ENCODE measurements at regions not wholly inside any gene's neighbourhood (a gene's known extent, or its start where the extent isn't known, plus 50 kb on each side); places are given as distances from the start of the nearest gene placed in this dataset.

- H2BK5ac ChIP-seq (ENCODE audit: insufficient read length, low read length) = no peak overlapping the region
- H4K5ac ChIP-seq (ENCODE audit: insufficient read length, low read depth, low read length) = no peak overlapping the region
- no peak for TF ChIP-seq CTCF (conservative IDR thresholded peaks at IDR 0.05)
- H3K23me2 ChIP-seq (ENCODE audit: insufficient read length, low read depth, low read length, poor library complexity, severe bottlenecking) = no peaks in the 10 kb centered on the region
- no peak overlapping the region for H3K9ac ChIP-seq (ENCODE audit: extremely low read depth, insufficient read length, low read length)
- no peaks in the 10 kb centered on the region for H3K9me3 Mint-ChIP-seq
- WGBS (ENCODE audit: extremely low coverage, insufficient read length, low lambda C conversion rate) = no CpG with 5 or more reads among the region's 2 CpGs
- H4K91ac ChIP-seq (ENCODE audit: insufficient read length, low read depth, low read length) = no peak overlapping the region
- H3K27me3 Mint-ChIP-seq (ENCODE audit: low read depth) = no peaks in the 10 kb centered on the region
- peaks cover 0 to 6% of the 10 kb centered on the region in 2 experiments; a peak in 2 of 4 replicates for H3K4me1 Mint-ChIP-seq
- H3K27ac ChIP-seq (ENCODE audit: insufficient read length, low read depth, low read length) = no peak overlapping the region
- H2BK120ac ChIP-seq (ENCODE audit: low read depth, low read length, poor library complexity, severe bottlenecking) = no peak overlapping the region
- H2AK5ac ChIP-seq (ENCODE audit: insufficient read length, low read length) = no peak overlapping the region
- no peak overlapping the region for H3K4me2 ChIP-seq (ENCODE audit: insufficient read depth, insufficient read length, low read length)
- H3K56ac ChIP-seq (ENCODE audit: insufficient read length, low read depth, low read length) = no peak overlapping the region
- no peak overlapping the region for H3K23ac ChIP-seq (ENCODE audit: insufficient read length, low read depth, low read length)
- H2AFZ ChIP-seq (ENCODE audit: low read length) = no peak overlapping the region
- H4K20me1 ChIP-seq (ENCODE audit: control insufficient read depth, insufficient read depth, insufficient read length) = no peaks in the 10 kb centered on the region
- no peaks in the 10 kb centered on the region for H3K9me3 ChIP-seq (ENCODE audit: control insufficient read depth, low read depth, low read length)
- no peaks in the 10 kb centered on the region for H3K79me1 ChIP-seq (ENCODE audit: insufficient read depth, low read depth, low read length, poor library complexity, severe bottlenecking)
- no peak overlapping the region for H2BK12ac ChIP-seq (ENCODE audit: insufficient read length, low read depth, low read length)
- no peak overlapping the region for H2BK20ac ChIP-seq (ENCODE audit: low read depth, low read length, poor library complexity, severe bottlenecking)
- H3K4me1 ChIP-seq (ENCODE audit: insufficient read depth, low read length) = no peaks in the 10 kb centered on the region
- no peak overlapping the region for H3K18ac ChIP-seq (ENCODE audit: insufficient read length, low read depth, low read length)
- no peaks in the 10 kb centered on the region for H3K27me3 ChIP-seq (ENCODE audit: insufficient read depth, low read length)
- H3T11ph ChIP-seq (ENCODE audit: low read length) = no peak overlapping the region
- H3K36me3 Mint-ChIP-seq (ENCODE audit: insufficient read depth in 1 of 3, low read depth in 3 of 3) = no peaks in the 10 kb centered on the region
- no peak for DNase-seq
- no peak overlapping the region for H3K14ac ChIP-seq (ENCODE audit: insufficient read depth, low read length)
- H3K27ac Mint-ChIP-seq = no peak overlapping the region
- H3K79me2 ChIP-seq (ENCODE audit: insufficient read depth, low read length) = no peaks in the 10 kb centered on the region
- H4K8ac ChIP-seq (replicated peaks; ENCODE audit: insufficient read length, low read depth, low read length) = no peak overlapping the region
- no peak overlapping the region for H3K4me3 Mint-ChIP-seq
- no peak overlapping the region for H2BK15ac ChIP-seq (ENCODE audit: low read depth, low read length)
- no peak overlapping the region for H3K4ac ChIP-seq (ENCODE audit: low read depth, low read length)
Measured at GRCh38 chr9:78118742-78119473, 87.3 kb upstream of the GNAQ start.

All from H9 (cell line).